Right renal pelvis (tissue), 4 donors: ENCODE measurements at regions not wholly inside any gene's neighbourhood (a gene's known extent, or its start where the extent isn't known, plus 50 kb on each side); places are given as distances from the start of the nearest gene placed in this dataset.
A peak's percentile ranks its signal among the peaks of the same experiment; 100 is the strongest.

ENCODE experiments used
- DNase-seq, 4 donors: peaks; one replicate each; pipeline ENCODE4 v3.0.0-alpha.2; 2013; ENCODE audit warnings: low read depth in 4 of 4, low spot score in 3 of 4, missing footprints in 1 of 4

DNA sequence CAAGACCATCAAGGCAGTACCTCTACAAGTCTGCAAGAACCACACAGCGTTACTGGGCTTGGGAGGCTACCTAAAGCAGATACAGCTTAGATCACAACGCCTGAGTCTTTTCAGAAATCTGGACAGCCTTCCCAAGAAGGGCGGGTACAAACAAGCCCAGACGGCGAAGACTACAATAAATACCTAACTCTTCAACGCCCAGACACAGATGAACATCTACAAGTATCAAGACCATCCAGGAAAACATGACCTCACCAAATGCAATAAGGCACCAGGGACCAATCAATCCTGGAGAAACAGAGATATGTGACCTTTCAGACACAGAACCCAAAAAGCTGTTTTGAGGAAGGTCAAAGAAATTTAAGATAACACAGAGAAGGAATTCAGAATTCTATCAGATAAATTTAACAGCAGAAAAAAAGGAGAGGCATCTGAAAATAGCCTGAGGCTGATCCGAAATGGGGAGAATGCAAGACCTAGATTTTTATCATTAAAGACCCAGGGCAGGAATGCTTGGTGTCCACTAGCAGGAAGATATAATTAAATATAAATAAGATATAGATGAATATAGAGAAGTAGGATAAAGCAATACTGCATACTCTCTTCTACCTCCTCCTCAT lies 131.7 kb upstream of the COL21A1 start:
- no peak for DNase-seq

DNA sequence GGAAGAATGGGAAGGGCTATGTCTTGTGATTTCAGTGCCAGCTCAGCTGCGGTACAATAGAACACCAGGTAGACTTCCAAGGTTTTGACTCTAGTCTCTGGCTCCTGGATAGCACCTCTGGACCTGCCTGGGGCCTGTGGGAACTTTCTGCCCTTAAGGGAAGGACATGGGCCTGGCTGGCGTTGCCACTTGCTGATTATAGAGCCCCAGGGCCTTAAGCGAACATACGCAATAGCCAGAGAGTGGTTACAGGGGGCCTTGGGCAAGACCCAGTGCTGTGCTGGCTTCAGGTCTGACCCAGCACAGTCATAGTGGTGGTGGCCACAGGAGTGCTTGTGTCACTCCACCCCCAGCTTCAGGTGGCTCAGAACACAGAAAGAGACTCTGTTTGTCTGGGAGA lies 131.1 kb upstream of the COL21A1 start:
- no peak for DNase-seq

DNA sequence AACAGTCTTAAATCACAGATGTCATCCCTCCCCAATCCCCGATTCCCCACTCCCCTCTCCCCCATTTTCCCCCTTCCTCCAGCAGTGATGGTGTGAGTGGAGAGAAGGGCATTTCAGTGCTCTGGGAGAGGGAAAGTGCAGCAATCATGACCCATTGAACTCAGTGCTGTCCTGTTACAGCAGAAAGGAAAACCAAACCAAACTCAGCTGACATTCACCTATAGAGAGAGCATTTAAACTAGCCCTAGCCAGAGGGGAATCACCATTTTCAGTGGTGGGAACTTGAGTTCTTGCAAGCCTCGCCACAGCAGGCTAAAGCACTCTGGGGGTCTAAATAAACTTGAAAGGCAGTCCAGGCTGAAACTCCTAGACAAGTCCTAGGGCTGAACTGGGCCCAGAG lies 129.9 kb upstream of the COL21A1 start:
- DNase-seq, result no peak

DNA sequence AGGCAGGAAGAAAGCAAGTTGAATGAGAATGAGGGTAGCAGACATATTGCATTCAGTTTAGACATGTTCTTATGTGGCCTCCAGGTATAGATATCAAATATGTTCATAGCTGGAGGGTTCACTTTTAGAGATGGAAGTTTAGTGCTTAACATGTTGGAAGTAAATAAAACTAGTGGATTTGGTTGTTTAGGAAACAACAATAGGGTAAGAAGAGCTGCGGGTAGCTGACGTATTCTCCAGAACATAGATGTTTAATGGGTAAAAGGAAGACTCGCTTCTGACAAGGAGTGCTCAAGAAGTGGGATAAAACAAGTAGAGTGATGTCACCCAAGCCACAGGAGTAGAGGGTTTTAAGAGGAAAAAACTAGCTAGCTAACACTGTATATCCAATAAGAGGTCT lies 128.4 kb upstream of the COL21A1 start:
- DNase-seq, result no peak

DNA sequence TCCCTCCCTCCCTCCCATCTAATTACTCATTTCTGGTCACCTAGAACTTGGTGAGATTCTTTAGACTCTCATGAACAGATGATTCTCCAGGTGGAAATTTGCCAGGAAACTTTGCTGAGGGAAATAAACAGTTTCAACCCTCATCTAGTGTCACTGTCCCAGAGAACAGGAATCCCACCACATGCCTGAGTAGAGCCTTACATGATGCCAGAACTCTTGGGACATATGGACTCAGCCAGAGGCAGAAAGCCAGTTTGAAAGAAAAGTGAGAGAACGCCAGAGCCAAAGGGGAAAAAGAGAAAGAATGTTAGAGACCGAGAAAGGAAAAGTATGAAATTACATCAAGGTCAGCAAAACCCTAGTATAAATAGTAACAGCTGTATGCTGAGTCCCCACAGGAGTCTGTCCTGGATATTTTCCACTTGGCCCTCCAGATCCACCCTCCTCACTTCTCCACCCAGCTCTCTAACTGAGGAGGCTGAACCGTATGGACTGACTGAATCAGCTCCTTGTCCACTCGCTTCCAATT lies 127.5 kb upstream of the COL21A1 start:
- DNase-seq, result no peak

DNA sequence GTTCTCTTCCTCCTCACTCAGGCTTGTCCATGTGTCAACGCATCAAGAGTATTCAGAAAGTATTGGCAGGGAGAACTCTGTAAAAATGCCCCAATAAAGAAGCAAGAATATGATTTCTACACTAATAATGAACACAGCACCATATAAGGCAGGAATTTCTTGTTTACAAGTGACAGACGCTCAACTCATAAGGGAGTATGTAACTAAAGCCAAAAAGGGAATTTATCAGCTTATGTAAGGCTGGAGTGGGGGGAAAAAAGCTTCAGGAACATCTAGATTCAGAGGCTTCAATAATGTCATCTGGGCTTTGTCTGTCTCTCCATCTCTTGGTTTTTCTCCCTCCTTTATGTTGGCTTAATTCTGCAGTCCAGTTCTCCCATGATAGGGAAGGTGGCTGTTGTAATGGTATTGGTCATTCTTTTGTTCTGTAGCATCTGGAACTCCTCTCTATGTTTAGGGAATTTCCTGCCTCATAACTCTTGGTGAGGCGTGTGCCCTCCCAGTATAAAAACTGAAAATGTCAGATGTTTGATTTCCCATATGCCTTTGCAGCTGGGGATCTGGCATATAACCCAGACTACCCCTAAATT lies 125.1 kb upstream of the COL21A1 start:
- peak in 1 of 4 donors; percentile 20 for DNase-seq

DNA sequence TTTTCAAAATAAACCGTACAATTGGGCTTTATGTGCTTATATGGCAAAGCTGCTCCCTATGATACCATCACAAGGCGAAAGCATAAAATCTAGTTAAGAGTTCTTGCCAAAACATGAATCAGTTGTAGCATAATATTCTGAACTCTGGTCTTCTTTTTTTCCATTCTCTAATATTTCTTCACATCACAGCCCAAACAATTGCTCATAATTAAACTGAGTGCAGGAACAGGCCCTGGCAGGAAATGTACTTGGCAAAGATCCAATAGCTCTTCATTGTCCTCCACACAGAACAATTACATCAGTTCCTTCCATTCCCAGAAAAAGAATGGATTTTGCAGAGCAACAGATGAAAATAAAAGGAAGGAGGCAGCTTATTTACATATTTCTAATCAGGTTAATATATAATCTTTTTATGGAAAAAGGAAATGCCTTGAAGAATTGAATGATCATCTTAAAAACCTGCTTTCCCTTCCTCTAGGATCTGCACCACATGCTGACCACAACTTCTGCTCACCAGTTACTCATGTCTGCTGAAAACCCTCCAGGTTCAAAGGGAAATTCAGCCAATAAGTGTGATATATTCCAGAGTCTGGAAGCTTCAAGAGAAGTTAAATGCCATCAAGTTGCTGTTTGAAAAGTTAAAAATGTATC lies 123.3 kb upstream of the COL21A1 start:
- DNase-seq, result peak in 2 of 4 donors; percentile 51 to 56

DNA sequence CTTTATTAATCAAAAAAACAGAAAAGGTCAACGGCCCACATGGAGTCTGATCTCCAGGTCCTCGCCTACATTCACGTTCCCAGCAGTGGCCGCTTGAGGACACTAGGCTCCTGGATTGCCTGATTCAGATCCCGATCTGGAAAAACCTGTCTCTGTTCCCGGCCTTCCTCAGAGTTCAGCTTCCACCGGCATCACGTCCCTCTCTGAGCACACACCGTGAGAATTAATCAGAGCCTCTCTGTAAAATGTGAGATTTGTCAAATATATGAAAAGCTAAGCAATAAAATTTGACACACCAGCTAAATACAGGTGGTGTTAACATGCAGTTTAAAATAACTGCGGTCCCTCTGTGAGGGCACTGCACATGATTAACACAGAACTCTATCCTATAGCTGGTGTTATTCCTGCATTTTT lies 122.8 kb upstream of the COL21A1 start:
- peak in 1 of 4 donors; percentile 36 for DNase-seq

DNA sequence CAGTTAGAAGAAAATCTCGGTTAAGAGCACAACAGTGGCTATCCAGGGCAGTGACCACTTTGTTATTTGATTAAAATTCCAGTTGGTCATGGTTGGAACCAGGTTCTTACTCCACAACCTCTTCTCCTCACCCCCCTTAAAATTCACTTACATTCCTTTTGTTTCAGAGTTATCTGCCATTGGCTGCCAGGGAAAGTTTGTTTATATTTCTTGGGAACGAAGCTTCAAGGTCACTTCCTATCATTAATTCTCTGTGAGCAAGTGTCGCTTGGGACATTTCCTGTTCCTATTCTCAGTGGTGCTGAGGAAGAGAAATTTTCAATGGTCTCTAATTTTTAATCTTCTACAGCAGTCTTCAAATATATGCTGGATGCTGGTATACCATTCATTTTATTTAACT lies 121.1 kb upstream of the COL21A1 start:
- DNase-seq, result peak in 1 of 4 donors; percentile 25

DNA sequence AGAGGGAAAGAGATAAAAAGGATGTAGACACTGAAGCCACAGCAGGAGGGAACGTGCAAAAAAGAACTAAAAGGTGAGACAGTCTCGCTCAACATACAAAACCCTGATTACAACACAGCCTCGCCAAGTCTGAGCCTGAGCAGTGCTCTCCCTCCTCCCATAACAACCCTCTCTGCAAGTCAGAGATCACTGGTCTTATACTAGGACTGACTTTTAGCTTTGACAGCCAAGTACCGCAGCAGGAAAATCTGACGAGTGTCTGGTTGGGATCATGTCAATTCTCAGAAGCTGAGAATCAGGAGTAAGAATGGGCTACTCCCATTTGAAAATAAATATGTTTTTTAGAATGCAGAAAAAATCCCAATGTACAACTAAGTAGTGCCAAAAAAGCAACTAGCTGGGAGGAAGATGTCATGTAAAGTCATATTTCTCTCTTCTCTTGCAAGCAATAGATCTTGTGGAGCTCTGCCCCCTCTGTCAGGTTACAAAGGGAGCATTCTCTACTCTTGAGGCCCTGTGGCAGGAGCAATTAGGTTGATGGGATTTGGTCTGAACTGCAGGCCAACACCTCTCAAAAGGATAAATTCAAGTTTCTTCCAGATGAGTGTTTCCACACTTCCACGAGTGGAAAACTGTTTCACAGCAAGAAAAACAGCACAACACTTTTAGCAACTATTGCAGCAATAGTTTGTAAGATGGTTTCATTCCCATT lies 118.9 kb upstream of the COL21A1 start:
- peak in 1 of 4 donors; percentile 13 for DNase-seq

DNA sequence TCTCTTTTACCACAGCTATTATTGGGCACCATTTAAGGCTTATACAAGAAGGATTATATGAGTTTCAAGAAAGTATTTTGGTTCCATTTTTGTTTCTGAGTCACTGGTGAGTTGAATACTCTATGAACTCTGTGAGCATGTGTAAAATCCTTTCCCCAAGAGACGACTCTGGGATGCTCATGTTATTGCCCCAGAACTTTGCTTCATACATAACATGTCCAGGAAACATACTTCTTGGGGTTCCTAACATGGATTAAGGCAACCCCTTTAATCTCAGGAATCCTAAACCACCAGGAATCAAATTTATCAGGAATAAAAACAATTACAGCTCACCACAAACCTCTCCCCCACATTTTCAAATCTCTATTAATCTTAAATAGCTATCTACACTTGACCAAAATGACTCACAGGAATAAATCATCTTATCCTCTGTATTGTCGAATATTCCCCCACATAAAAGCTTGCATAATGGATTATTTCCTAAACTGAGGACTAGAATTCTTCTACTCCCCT lies 117.5 kb upstream of the COL21A1 start:
- no peak for DNase-seq

DNA sequence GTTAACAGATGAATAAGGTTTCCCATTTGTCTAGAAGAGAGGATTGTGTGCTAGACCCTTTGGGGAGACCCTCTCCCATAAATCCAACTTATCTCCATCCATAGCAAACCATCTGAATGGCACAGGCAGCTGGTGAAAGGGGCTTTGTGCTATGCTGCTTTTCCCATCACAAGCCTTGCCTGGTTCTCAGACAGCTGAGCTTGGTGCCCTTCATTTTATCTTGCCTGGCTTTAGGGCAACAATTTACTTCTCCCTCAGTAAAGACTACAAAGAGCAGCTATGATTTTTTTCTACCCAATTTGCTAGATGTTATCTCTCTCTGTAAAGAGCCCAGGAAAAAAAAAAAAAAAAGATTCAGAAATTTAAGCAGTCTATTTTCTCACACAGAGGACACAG lies 117.0 kb upstream of the COL21A1 start:
- DNase-seq, result no peak

DNA sequence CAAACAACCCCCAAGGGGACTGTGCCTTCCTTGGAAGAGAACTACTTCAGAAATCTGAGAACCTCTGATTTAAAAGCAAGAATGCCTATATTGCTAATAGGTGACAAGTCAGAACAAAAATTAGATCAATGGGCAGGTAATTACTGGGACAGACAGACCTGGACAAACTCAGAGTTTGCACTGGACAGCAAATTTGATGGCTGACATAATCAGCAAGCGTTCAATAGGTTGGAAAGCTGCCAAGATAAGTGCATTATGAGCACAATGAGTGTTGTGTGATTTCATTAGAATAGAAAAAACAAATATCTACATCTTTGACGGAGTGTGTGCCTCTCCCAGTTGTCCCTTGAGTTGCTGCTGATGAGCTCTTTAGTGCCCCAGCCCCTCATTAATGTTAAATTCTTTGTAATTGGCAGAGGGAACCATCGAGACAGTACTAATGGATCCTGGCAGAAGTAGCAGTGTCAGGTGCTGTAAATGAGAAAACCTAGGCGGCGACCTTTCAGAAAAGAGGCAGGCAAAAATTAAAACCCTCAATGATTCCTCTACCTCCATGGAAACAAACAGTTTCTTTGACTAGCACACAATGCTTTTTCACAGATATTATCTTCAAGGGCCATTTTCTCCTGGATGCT lies 116.5 kb upstream of the COL21A1 start:
- no peak for DNase-seq

DNA sequence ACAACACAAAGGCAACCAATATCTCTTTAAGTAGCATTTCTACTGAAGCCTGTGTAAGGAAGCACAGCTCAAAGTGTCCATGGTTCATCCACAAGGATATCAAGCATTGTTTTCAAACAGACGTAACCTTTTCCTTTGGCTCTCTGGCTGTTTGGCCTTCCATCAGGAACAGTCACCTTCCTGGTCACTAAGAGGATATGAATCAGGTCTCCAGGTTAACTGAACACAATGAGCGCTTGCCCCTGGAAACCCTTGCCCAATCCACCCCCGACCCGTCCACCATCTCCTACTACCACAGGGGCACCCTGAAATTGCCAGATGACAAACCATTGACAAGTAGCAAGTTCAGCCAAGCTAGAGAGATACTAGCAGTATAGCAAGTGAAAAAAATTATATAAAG lies 114.4 kb upstream of the COL21A1 start:
- no peak for DNase-seq

DNA sequence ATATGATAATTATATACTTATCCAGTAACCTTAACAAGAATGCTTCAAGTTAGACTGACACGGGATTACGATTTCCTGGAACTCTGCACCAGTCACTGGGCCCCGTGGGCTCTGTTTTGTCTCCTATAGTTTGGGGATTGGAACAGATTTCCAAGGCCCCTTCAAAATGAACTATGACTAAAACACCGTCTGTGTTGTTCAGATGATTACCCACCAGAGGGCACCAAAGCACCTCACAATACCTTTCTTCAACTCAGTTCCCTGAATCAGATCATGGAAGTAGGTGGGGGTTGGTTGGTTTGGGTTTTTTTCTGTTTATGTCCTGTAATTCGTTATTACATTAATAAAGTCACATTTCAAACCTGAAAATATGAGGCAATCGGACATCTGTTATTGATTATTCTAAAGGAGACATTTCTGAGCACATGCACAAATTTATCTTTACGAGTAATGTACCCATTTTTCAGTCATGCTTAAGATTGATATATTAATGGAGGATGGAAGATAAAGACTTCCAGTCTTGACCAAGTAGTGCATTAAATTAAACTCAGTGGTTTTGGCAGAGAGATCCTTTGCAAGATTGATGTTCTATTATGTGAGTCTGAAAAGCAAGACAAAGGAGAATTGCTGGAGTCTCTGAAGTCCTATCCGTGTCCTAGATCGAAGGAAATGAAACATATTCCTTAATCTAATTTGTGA lies 112.0 kb upstream of the COL21A1 start:
- DNase-seq, result peak in 3 of 4 donors; percentile 66 to 70 (median 68)

DNA sequence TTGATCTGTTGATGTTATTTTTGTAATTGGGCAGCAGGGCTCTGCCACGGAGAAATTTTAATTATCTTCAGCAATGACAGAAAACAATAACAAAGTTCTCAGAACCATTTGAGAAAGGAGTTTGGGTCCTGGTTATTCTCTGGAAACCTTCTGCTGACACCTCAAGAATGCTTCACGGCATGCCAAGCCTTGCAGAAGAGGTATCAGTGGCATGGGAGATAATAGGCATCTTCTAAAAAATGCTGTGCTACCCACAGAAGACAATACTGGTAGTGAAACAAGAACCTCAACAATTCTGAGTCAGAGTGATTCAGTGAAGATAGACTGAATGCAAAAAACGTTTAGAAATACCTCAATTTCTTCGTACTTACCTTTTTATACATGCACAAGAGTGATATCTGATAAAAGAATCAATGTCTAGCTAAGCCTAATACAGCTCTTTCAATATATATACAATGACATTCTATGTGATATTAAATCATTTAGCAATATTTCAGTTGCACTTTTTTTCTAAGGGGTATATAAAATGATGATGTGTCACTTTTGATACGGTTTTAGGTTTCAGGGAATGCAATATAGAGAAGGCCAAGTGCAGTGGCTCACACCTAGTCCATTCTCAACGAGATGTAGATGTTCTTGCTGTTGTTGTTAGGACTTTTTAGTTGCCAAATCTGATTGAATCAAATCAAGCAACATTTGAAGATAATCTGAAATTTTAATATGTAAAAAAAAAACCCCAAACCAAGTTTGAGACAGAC lies 110.4 kb upstream of the COL21A1 start:
- DNase-seq, result no peak

DNA sequence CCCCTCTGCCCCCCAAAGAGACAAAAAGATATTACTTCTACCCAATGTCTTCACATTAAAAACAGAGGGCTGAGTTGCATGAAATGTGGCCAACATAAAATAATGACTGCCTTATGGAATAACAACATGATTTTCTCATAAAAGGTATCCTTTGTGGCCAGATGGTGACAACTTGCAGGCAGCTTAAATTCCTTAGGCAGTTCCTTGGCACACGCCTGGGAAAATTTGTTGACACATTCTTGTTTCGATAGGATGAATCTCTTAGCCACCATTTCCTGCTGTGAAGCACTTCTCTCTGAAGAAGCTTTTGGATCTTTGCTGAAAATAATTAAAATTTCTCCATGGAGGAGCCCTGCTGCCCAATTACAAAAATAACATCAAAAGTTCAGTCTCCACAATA lies 109.0 kb upstream of the COL21A1 start:
- no peak for DNase-seq

DNA sequence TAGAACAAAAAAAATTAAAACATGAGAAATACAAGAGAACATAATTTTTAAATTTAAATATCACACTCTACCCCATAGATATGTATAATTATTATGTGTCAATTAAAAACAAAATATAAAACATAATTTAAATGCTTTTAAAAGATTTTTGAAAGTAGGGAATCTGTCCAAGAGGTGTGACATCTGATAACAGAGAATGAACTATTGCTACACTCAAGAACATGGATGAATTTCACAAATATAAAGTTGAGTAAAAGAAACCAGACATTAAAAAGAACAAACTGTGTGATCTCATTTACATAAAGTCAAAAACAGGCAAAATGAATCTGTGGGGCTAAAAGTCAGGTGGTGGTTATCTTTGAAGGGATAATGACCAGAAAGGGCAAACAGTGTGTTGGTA lies 106.5 kb upstream of the COL21A1 start:
- no peak for DNase-seq

DNA sequence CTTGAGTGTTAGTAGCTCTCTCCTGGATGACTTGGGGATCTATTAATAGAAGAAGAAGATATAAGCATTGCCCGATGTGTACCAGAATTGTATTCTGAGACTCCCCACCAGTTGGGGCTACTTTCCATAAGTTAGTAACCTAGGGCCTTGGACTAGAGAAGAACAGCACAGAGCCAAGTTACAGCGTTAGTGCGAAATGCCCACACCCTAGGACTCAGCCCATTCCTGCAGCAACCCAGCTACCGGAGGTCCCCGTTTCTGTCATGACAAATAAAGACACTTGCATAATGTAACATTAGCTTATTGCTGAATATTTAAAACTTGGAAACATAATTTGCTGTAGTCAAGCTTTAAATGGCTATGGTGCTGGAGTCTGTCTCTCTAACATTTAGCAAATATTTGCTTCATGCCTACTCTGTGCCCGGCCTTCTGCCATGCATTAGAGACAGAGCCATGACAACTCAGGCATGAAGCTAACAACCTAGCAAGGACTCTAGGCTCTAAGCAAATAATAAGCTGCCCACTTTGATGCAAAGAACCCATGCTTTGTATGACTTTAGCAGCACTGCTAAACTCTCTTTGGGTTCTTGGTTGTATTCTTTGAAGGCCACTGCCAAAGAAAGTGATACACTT lies 103.4 kb upstream of the COL21A1 start:
- no peak for DNase-seq
